HG03378 (cell line): ENCODE measurements at regions not wholly inside any gene's neighbourhood (a gene's known extent, or its start where the extent isn't known, plus 50 kb on each side); places are given as distances from the start of the nearest gene placed in this dataset.

Source experiments
- ATAC-seq: cut with Tn5 transposase; IDR thresholded peaks from one replicate; pipeline ENCODE4 v1.9.1; 2021; ENCODE audit warnings: mild to moderate bottlenecking, moderate library complexity; ENCODE audit not compliant: unreplicated experiment

DNA sequence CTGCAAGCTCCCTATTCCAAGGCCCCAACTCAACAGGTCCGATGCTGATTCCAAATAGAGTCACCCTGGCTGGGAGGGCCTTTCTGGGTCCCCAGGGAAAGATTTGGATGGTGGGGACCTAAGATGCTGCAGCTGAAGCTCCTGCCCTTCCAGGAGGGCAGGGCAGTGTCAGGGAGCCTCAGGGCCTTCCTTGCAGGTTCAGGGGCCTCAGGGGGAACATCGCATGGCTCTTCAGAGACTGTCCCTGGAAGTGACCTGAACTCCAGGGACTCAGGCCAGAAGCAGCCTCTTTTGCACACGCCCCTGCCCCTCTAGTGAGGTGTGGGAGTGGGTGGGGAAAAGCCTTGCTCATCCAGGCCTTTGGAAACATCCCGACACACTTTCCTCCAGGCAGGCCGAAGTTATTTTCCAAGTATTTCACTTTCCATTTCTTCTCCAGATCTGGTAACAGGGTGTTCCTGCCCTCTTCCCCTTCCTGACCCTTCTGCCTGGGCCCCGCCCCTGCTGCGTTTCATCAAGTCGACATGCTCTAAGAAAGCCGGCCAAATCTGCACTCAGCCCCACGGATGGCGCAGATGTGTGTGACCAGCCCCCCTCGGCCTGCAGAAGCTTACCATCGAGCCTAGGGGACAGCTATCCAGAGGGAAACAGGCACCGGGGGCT is 159.5 kb downstream of the FGF18 start:
- ATAC-seq = no peak

DNA sequence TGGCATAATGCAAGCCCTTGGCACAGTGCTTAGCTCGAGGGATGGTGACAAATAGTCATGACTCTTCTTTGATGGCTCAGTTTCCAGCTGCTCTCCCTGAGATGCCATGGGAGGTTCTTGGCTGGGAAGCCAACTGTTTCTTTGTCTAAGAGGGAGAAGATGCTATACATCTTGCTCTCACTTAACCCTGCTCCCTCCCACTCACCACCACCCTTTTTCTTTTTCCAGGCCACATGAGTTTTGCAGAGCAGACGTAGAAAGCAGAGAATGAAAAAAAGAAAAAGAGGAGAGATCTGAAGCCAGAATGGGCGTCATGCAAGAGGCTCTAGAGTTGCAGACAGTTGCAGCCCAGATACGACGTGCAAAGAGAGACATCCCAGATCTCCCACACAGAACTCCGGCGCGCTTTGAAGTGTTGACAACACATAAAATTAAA is 160.5 kb downstream of the FGF18 start:
- ATAC-seq = no peak

DNA sequence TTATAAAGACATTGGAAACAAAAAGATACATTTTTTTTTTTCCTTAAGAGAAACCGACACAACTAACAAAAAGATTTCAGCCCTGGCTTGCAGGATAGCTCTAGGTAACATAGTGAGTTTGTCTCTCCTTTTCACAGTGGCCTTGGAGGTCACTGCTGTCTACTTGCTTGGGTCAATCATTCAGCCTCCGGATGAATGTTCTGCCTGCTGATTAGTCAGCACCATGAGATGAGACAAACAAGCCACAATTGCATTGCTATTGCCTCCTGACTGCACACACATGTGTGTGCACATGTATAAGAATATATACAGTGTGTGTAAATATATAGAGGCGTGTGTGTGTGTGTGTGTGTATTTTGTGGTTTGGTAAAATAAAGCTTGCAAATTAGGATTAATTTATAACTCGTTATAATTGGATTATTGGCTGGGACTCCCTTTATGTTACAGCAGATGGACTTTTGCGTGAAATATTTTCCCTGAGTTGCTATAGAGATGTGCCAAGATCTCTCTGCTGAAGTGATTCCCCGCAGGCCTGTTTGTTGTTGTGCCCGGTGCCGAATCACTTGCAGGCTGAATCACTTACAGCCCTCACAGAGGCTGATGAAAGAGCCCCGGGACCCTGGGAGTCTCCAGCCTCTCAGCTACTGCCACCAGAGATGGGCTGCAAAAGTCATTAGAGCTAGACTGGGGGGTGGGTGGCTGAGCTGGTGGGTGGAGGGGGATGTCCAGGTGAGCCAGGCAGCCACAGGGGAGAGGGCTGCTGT is 161.2 kb downstream of the FGF18 start:
- no peak for ATAC-seq

DNA sequence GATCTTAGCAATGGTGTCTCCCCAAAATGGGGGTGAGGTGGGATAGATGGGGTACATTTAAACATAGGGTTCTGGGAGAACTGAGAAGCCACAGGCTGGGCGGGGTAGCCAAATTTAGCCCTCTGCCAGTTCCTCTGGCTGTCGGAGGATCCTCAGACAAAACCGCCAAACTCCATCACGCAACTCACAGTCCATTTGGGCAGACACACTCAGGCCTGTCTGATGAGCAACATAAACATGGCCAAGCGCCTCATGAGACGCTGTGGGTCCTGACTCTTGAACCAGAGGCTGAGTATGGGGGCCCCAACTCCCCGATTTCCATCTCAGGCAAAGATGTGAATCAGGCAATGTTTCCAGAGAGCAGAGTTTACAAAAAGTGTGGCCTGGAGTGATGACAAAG is 162.3 kb downstream of the FGF18 start:
- no peak for ATAC-seq

DNA sequence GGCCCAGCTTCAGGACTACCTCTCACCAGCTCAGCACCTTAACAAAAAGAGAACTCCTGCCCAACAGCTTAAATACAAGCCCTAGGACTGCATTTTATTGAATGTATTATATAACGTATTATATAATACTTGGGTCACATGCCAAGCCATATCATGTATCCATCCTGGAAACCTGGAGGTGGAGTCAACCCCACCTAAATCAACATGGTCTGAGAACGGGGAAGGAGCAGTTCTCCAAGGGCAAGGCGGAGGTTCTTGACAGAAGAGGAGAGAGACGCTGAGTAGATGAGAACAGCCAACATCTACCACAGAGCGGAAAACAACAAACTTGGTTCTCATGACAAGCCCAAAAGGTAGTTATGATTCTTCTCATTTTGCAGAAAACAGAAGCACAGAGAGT is 163.4 kb downstream of the FGF18 start:
- no peak for ATAC-seq

DNA sequence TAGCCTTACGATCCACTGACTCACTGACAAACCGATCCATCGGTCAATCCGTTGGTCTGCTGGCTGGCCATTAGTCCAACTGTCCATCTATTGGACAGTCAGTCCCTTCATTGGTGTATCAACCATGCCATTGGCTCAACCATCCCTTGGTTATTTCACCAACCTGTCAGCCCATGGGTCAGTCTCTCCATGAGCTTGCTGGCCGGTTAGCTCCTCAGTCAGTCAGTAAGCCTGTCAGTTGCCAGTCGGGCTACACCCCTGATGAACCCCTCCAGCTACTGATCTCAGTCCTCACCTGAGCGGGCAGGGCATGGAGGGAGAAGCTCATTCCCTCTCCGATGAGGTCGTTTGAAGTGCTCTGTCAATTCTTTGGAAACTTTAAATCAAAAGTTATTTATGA is 166.5 kb downstream of the FGF18 start:
- no peak for ATAC-seq

DNA sequence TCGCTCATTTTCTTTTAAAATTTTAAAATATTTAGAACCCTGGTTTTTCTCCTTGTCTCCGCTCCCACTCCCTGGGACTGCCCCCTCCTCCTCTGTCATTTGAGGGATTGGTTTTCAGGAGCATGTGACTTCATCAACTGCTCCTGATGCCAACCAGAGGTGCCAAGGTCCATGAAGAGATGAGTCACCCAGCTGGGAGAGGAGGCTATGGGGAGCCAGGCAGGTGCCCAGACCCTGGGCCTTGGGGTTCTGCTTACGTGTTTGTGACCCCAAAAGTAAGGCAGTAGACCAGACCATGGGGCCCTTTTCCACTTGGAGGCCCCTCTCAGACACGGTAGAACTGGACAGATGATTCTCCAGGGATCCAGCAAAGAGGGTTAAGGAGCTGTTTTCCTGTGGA is 167.0 kb downstream of the FGF18 start:
- no peak for ATAC-seq

DNA sequence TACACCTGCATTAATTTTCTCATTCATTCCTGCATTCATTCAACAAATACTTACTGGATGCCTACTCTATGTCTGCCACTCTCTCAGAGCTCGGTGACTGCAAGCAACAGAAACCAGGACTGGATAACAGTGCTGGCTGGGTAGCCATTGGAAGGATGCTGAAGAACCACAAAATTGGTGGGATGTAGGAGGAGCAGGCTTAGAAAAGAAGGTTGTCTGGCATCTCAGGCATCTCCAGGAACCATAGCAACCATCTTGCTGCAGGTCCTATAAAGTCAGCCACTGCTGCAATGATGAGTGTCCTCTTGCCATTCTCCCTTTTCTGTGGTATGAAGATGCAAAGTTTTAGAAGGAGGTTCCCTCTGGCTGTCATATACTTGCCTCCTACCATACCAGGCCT is 168.6 kb downstream of the FGF18 start:
- no peak for ATAC-seq

DNA sequence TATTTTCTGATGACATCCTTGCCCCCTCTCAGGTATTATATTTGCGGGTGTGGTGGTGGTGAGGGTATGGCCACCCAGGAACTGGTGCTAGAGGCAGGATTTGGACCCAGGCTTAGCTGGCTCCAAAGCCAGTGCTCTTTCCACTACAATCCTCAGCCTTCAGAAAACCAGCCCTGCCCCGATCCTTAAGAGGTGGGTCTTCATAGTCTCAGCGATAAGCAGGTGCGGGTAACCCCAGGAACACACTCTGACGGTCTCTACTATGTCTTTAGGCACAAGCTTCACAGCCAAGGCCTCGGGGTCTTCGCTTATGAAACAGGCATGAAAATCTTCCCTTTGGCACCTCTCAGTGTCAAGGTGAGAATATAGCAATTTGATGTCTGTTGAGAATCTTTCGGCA is 169.3 kb downstream of the FGF18 start:
- ATAC-seq = no peak

DNA sequence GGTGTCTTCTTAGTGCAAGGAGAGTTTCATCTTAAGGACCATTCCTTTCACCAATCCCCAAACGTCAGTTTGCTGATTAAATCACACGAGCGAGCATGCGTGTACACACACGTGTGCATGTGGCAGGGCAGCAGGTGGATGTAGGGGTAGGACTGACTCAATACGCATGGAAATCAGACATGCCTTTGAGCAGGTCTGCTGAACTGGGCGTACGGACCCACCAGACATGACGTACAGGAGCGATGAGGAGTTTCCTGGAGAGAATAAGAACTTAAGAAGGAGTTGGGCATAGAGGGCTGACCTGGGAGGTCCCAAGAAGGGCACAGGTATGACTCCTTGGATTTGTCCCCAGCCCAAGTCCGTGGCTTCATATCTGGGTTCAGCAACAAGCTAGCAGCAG is 170.0 kb downstream of the FGF18 start:
- ATAC-seq = no peak

DNA sequence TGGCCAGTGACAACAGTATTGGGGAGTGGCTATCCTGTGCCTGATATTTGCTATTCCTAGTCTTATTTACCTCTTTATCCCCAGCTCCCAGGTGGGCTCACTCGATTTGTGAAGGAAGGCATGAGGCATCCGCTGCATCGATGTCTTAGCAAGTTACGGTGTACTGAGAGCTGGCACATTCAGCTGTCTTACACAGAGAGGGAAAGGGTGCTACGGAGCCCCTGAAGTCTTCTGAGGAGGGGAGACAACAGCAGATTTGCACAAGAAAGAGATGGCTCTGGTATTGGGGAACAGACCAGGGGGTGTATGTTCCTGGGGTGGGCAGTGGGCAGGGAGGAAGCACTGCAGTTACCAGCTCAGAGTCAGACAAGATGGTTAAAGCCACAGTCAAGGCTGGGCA is 172.6 kb downstream of the FGF18 start:
- ATAC-seq = no peak

DNA sequence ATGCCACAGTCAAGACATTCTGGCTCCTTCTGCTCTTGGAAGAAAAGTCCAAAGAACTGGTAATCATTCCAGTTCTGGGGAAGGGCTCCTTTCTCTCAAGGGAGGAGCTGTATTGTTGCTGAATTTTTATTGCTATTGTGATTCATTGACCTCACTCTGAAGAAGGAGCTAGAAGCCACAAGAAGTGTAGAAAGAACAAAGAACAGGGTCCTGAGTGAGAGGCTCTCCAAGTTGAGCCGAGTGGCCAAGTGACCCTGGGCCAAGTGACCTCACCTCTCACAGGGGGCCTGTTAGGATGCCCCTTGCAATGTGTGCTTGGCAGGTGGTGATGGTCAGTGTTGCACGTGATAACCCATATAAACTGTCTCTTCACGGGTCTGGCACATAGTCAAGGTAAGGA is 173.3 kb downstream of the FGF18 start:
- no peak for ATAC-seq

DNA sequence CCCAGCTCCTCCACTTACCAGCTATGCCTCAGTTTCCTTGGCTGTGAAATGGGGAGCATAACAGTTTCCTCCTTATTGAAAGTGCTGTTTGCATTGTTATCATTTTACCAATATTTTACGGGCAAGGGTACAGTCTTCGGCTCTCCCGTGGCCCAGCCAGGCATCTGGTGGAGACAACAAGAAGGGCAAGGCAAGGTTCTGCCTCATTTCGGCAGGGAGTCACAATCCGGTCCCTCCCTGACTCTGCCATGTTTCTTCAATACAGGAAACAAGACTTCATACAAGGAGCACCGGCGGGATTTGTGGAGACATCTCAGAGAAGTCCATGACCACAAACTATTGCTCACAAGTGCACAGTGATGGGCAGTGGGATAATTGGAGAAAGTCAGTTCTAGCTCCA is 174.0 kb downstream of the FGF18 start:
- no peak for ATAC-seq

DNA sequence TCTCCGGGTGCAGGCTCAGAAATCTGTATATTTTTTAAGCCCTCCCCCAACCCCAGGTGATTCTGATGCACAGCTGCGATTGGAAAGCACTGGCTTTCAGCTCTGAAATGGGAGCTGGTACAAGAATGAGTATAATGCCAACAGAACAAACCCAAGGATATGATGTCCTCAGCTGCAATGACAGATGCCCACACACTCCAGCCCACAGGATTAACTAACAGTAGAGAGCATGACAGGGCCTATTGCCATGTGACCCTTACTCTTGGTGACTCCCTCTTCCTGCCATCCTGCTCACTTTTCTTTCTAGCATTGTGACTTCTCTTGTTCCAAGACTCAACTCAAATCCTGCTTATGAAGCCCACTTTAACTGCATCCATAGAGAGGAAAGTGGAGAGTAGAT is 174.5 kb downstream of the FGF18 start:
- ATAC-seq = no peak

DNA sequence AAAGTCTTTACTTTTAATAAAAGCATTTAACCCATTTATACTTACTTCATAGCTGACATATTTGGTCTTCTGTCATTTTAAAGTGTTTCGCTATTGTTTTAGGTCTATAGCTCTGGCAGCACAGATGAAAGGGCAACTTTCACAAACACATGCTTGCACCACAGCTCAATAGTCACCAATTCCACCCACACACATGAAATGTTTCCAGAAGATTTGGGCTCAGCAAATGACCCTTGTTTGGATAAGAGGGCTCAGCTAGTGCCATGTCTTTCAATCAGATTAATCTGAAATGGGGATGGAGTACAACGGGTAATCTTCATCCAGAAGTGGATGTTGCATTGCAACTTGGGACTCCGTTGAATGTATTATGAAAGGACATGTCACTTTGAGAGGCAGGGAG is 176.0 kb downstream of the FGF18 start:
- no peak for ATAC-seq

DNA sequence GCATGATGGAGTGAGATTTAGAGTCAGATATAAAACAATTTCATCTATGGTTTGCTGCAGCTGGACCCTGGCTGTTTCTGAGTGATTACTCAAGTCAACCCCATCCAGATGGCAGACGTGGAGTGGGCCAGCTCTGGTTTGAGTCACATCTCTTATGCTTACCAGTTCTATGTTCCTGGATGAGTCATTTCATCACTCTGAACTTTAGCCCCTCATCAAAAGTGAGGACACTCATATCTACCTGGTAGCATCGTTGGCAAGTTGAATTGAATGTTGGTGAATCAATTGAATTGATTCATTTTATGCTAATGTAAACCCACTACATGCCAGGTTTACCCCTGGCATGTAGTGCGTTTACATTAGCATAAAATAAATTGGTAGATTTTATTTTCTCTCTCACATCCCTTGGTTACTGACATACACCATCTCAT is 176.4 kb downstream of the FGF18 start:
- peak; percentile 65 for ATAC-seq

DNA sequence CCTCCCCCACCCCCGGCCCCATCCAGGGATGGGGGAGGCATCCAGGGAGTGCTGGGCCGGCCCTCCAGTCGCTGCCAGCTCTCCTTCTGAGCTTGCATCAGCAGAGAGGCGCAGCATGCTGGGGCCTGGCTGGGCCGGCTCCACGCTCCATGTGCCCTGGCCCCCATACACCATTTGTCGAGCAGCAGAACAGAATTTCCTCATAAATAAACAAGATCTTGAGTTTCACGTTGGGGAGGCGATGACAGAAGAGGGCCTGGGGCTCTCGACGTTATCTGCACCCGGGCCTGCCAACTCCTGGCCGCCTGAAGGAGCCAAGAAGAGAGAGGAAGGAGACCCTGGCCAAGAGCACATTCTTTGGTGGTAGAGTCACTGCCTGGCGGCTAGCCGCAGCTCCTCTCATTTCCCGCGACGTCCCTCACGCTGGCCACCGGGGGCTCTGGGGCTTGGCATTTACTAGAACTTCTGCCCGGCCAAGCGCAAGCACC is 177.0 kb downstream of the FGF18 start:
- no peak for ATAC-seq

DNA sequence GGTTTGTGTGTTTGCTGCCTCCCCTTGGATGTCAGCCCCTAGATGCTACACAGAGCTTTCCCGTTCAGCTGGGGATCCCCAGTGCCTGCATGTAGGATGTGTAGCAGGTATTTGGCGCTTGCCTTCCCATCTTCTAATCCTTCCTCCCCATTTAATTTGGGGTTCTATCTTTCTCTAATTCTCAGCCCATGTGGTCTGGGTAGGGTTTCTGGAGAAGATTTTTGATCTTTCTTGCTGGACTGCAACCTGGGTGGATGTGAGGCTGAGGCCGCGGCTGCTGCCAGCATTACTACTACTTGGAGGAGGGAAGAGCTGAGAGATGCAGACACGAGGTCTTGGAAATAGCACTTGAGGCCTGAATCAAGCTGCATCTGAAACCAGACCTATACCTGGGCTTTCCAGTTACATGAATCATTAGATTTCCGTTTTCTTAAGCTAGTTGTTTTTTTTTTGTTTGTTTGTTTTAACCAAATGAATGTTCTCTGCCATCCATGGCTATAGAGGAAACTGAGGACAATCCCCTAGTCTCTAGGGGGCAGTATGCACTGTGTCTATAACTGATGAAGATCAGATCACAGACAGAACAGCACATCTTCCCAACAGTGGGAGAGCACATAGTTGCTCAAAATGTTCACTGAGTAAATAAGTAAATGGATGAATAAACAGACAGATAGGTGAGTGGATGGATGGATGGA is 178.6 kb downstream of the FGF18 start:
- no peak for ATAC-seq

DNA sequence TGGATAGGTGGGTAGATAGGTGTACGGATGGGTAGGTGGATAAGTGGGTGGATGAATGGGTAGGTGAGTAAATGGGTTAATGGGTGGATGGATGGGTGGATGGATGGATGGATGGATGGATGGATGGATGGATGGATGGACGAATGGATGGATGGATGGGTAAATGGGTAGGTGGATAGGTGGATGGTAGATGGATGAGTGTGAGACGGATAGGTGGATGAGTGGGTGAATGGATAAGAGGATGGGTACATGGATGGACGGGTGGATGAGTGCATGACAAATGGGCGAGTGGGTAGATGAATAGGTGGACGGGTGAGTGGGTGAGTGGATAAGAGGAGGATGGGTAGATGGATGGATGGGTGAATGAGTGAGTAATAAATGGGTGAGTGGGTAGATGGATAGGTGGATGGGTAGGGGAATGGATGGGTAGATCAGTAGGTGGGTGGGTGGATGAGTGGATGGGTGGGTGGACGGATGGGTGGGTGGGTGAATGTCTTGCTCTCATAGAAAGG is 179.2 kb downstream of the FGF18 start:
- ATAC-seq = no peak

DNA sequence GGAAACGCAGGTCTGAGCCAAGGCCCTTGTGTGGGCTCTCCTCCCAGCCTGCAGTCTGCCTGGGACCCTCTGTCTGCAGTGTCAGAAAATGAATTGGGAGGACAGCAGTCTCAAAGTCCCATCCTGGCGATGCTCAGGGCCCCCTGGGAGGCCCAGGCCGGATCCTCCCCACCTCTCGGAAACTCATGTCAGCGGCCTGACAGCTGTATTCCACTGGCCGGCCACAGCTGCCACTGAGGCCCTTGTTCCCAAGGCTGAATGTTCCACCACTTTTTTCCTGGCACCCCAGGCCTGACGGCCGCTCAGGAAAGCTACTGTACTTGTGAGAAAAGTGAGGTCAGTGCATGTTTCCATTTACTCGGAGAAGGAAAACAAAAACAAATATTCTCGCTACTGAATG is 180.0 kb downstream of the FGF18 start:
- no peak for ATAC-seq

DNA sequence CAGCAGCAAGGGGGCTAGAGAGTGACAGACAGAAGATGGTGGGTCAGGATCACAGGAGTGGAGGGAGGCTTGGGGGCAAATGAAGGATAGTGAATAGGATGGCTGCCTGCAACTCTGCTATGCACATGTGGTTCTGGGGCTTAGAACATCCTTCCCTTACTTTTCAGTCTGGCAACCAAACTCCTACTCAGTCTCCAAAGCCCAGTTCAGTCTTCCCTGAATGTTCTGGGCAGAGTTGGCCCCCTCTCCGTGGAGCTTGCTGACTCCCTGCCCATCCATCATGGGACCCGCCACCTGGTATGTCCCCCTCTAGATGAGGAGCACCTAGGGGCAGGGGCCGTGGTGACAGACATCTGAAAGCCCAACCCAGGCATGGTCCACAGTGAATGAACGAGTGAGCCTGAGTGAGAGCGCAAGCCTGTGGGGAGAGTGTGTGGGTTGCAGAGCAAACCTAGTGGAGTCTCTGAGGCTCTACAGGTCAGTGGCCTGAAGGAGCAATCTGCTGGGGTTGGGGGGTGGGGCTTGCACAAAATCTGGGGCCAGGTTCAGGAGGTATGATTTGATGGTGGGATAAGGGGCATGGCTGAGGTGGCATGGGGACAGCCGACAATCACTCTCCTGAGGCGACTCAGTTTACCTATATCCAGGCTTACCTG is 180.6 kb downstream of the FGF18 start:
- no peak for ATAC-seq
